ENCODE measurements at regions not wholly inside any gene's neighbourhood (a gene's known extent, or its start where the extent isn't known, plus 50 kb on each side); places are given as distances from the start of the nearest gene placed in this dataset.

DNA sequence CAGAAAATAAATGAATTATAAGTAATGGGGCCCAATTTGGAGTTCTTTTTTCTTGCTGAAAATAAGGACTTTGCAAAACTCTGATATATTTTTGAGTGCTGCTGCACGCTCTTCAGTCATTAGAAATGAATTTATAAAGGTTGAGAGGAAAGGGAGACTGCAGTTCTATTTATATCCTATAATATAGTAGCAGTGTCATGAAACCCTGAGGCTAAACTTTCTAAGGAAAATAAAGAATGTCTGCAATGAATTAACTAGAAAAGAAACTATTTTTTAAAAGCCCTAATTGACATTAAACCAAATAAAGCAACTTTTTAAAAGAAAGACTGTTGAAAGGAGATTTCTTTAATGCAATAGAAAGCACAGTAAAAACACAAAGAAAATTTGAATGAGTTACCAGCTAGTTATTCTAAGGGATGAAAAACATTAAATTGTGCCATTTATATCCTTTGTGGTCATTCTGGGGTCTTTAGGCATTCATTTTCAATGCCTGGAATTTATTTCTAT, 1072.8 kb upstream of the TMEFF2 start:
- TF ChIP-seq, protein P1, sequence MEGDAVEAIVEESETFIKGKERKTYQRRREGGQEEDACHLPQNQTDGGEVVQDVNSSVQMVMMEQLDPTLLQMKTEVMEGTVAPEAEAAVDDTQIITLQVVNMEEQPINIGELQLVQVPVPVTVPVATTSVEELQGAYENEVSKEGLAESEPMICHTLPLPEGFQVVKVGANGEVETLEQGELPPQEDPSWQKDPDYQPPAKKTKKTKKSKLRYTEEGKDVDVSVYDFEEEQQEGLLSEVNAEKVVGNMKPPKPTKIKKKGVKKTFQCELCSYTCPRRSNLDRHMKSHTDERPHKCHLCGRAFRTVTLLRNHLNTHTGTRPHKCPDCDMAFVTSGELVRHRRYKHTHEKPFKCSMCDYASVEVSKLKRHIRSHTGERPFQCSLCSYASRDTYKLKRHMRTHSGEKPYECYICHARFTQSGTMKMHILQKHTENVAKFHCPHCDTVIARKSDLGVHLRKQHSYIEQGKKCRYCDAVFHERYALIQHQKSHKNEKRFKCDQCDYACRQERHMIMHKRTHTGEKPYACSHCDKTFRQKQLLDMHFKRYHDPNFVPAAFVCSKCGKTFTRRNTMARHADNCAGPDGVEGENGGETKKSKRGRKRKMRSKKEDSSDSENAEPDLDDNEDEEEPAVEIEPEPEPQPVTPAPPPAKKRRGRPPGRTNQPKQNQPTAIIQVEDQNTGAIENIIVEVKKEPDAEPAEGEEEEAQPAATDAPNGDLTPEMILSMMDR (IDR thresholded peaks at IDR 0.05): no peak
- TF ChIP-seq NR3C1 (CRISPR knock-in tag; conservative IDR thresholded peaks at IDR 0.05; ENCODE audit: low read depth) (no peak), NR2C2 (CRISPR knock-in tag; IDR thresholded peaks at IDR 0.05) (no peak), ETV6 (CRISPR knock-in tag; IDR thresholded peaks at IDR 0.05) (no peak), NFE2L1 (CRISPR knock-in tag; IDR thresholded peaks at IDR 0.05) (no peak), TEAD4 (CRISPR knock-in tag; IDR thresholded peaks at IDR 0.05) (no peak), SP1 (CRISPR knock-in tag; conservative IDR thresholded peaks at IDR 0.05) (no peak), ZNF232 (CRISPR knock-in tag; IDR thresholded peaks at IDR 0.05) (no peak), TP53 (CRISPR knock-in tag; IDR thresholded peaks at IDR 0.05) (no peak), JUN (CRISPR knock-in tag; IDR thresholded peaks at IDR 0.05) (no peak)
- TF ChIP-seq, protein P2, sequence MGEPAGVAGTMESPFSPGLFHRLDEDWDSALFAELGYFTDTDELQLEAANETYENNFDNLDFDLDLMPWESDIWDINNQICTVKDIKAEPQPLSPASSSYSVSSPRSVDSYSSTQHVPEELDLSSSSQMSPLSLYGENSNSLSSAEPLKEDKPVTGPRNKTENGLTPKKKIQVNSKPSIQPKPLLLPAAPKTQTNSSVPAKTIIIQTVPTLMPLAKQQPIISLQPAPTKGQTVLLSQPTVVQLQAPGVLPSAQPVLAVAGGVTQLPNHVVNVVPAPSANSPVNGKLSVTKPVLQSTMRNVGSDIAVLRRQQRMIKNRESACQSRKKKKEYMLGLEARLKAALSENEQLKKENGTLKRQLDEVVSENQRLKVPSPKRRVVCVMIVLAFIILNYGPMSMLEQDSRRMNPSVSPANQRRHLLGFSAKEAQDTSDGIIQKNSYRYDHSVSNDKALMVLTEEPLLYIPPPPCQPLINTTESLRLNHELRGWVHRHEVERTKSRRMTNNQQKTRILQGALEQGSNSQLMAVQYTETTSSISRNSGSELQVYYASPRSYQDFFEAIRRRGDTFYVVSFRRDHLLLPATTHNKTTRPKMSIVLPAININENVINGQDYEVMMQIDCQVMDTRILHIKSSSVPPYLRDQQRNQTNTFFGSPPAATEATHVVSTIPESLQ (CRISPR knock-in tag; IDR thresholded peaks at IDR 0.05): no peak
- TF ChIP-seq, protein P3, sequence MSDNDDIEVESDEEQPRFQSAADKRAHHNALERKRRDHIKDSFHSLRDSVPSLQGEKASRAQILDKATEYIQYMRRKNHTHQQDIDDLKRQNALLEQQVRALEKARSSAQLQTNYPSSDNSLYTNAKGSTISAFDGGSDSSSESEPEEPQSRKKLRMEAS (CRISPR knock-in tag; IDR thresholded peaks at IDR 0.05): no peak
- TF ChIP-seq, protein P4, sequence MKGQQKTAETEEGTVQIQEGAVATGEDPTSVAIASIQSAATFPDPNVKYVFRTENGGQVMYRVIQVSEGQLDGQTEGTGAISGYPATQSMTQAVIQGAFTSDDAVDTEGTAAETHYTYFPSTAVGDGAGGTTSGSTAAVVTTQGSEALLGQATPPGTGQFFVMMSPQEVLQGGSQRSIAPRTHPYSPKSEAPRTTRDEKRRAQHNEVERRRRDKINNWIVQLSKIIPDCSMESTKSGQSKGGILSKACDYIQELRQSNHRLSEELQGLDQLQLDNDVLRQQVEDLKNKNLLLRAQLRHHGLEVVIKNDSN (CRISPR knock-in tag; IDR thresholded peaks at IDR 0.05): no peak

Data from WTC11 (cell line).